Right lobe of liver (tissue), 6 donors: ENCODE measurements at regions not wholly inside any gene's neighbourhood (a gene's known extent, or its start where the extent isn't known, plus 50 kb on each side); places are given as distances from the start of the nearest gene placed in this dataset.

Experiments used
- ATAC-seq, 4 donors: fragments of 200-7000 bp; cut with Tn5 transposase; one replicate each; pipeline ENCODE4 v1.9.1; 2020; ENCODE audit warnings: mild to moderate bottlenecking in 4 of 4, moderate library complexity in 4 of 4
- DNase-seq, 3 donors: peaks; one replicate each; pipeline ENCODE4 v3.0.0-alpha.2; 2020
- H3K27ac ChIP-seq, 3 donors: fragments of 200-600 bp; one replicate each; pipeline ENCODE4 v1.8.0; 2022
- H3K27me3 ChIP-seq, 2 donors: fragments of 200-600 bp; one replicate each; pipeline ENCODE4 v1.8.0; 2022
- H3K36me3 ChIP-seq, 4 donors: fragments of 200-600 bp; sonication (generic) in 1 of 4; one replicate each; pipeline versions ENCODE4 v1.5.1 to v1.8.0; 2017 to 2022; ENCODE audit warnings: control low read depth in 1 of 4
- H3K4me1 ChIP-seq, 4 donors: fragments of 200-600 bp; sonication (generic) in 1 of 4; one replicate each; pipeline versions ENCODE4 v1.5.1 to v1.8.0; 2017 to 2022; ENCODE audit warnings: control low read depth in 1 of 4
- H3K4me3 ChIP-seq, 3 donors: fragments of 200-600 bp; one replicate each; pipeline ENCODE4 v1.8.0; 2022
- H3K9me3 ChIP-seq, 4 donors: fragments of 200-600 bp; sonication (generic) in 1 of 4; one replicate each; pipeline versions ENCODE4 v1.5.1 to v1.8.0; 2017 to 2022; ENCODE audit warnings: control low read depth in 1 of 4
- CTCF ChIP-seq, 4 donors: fragments of 200-600 bp in 3 of 4; fragments of 450-650 bp in 1 of 4; IDR thresholded peaks; one replicate each; pipeline versions ENCODE4 v1.5.1 to v1.8.0; 2016 to 2022; ENCODE audit warnings: antibody characterized with exemption in 4 of 4, mild to moderate bottlenecking in 2 of 4
- POLR2A ChIP-seq: fragments of 450-650 bp; IDR thresholded peaks from one replicate; pipeline ENCODE4 v1.6.1; 2017; ENCODE audit warnings: antibody characterized with exemption, mild to moderate bottlenecking
- WGBS: methylation state at CpG from one replicate; pipeline ENCODE4 v1.1.6; 2018; ENCODE audit warnings: low coverage, low lambda C conversion rate; ENCODE audit not compliant: insufficient coverage; ENCODE audit errors: missing lambda C conversion rate; 5-methylcytosine and 5-hydroxymethylcytosine counted together
- intact Hi-C, 2 donors: fragments of 100-400 bp; cut with DNase I; formaldehyde crosslinking; loops; one replicate each; pipeline versions ENCODE4 v1.11.2 to v1.14.1; 2022
- donor health status: DM: no; HTN: yes; CAD: no.
- donor health status: DM: no; HTN: no; CAD: no.
- donor health status: DM: no; HTN: no; CAD: no.
- donor health status: DM: no; HTN: yes; CAD: no.
- donor health status: DM: no; HTN: yes; CAD: no.

- WGBS, result 68% methylated on average over 2 of the region's 2 CpGs
- H3K9me3 ChIP-seq, result no peaks in the 10 kb centered on the region
- no peaks in the 10 kb centered on the region for H3K27me3 ChIP-seq
- H3K4me3 ChIP-seq, result no peak overlapping the region
- TF ChIP-seq POLR2A (no peak), CTCF (IDR thresholded peaks at IDR 0.05) (no peak)
- ATAC-seq, result no peak
- no peaks in the 10 kb centered on the region for H3K4me1 ChIP-seq
- intact Hi-C loops, result no loop called here
- H3K36me3 ChIP-seq, result no peaks in the 10 kb centered on the region
- H3K27ac ChIP-seq, result no peak overlapping the region
- DNase-seq, result no peak
Measured at GRCh38 chr6:19356692-19357091, 480.5 kb upstream of the ID4 start.

GRCh38 chr6:19362396-19362795, 474.8 kb upstream of the ID4 start:
- DNase-seq (no peak), ATAC-seq (no peak)
- TF ChIP-seq POLR2A (no peak), CTCF (IDR thresholded peaks at IDR 0.05) (no peak)
- Histone ChIP-seq H3K27ac (no peak overlapping the region), H3K27me3 (no peaks in the 10 kb centered on the region), H3K4me3 (no peak overlapping the region), H3K4me1 (no peaks in the 10 kb centered on the region), H3K9me3 (no peaks in the 10 kb centered on the region), H3K36me3 (no peaks in the 10 kb centered on the region)
- intact Hi-C loops, result no loop called here
- WGBS, result 39% methylated on average over 6 of the region's 8 CpGs

GRCh38 chr6:19368511-19368910, 468.7 kb upstream of the ID4 start:
- DNase-seq, result no peak
- 75% methylated on average over 1 of the region's 1 CpG for WGBS
- Histone ChIP-seq H3K4me1 (no peaks in the 10 kb centered on the region), H3K36me3 (no peaks in the 10 kb centered on the region), H3K9me3 (no peaks in the 10 kb centered on the region), H3K27ac (no peak overlapping the region), H3K4me3 (no peak overlapping the region), H3K27me3 (no peaks in the 10 kb centered on the region)
- intact Hi-C loops, result no loop called here
- no peak for ATAC-seq
- no peak for TF ChIP-seq POLR2A
- no peak for TF ChIP-seq CTCF (IDR thresholded peaks at IDR 0.05)

- ATAC-seq (no peak), DNase-seq (no peak)
- no peaks in the 10 kb centered on the region for H3K9me3 ChIP-seq
- no peaks in the 10 kb centered on the region for H3K36me3 ChIP-seq
- TF ChIP-seq CTCF (IDR thresholded peaks at IDR 0.05), result no peak
- intact Hi-C loops, result no loop called here
- no peaks in the 10 kb centered on the region for H3K27me3 ChIP-seq
- no peak overlapping the region for H3K27ac ChIP-seq
- H3K4me1 ChIP-seq, result no peaks in the 10 kb centered on the region
- no peak overlapping the region for H3K4me3 ChIP-seq
Measured at GRCh38 chr6:19369785-19370184, 467.4 kb upstream of the ID4 start.

GRCh38 chr6:19370831-19371230, 466.3 kb upstream of the ID4 start:
- intact Hi-C loops, result no loop called here
- Histone ChIP-seq H3K9me3 (no peaks in the 10 kb centered on the region), H3K27me3 (no peaks in the 10 kb centered on the region), H3K36me3 (no peaks in the 10 kb centered on the region), H3K4me1 (no peaks in the 10 kb centered on the region), H3K4me3 (no peak overlapping the region), H3K27ac (no peak overlapping the region)
- ATAC-seq (no peak), DNase-seq (no peak)
- no peak for TF ChIP-seq POLR2A
- no peak for TF ChIP-seq CTCF (IDR thresholded peaks at IDR 0.05)
- WGBS, result 14% methylated on average over 3 of the region's 3 CpGs
